NCI-H146 treated with DMSO at 0.1 percent for 48 hours (cell line): ENCODE measurements at regions not wholly inside any gene's neighbourhood (a gene's known extent, or its start where the extent isn't known, plus 50 kb on each side); places are given as distances from the start of the nearest gene placed in this dataset.
"Not testable (repeated sequence)": the region's sequence is repeated elsewhere in the genome, so short reads cannot be mapped to it uniquely, and the experiment has no call there.

Experiments
- DNase-seq: peaks from one replicate; lab custom pipeline; 2025; ENCODE audit not compliant: unreplicated experiment; lab: John Stamatoyannopoulos, UW

GRCh38 chr16:79845033-79845733, 244.6 kb upstream of the MAF start:
- DNase-seq, result no peak

GRCh38 chr16:79844603-79845002, 244.1 kb upstream of the MAF start:
- DNase-seq, result no peak

GRCh38 chr16:79843631-79844043, 243.1 kb upstream of the MAF start:
- DNase-seq, result no peak

GRCh38 chr16:79843145-79843544, 242.6 kb upstream of the MAF start:
- DNase-seq, result no peak

- DNase-seq, result no peak
Measured at GRCh38 chr16:79842197-79842596, 241.7 kb upstream of the MAF start.

GRCh38 chr16:79839466-79840341, 239.2 kb upstream of the MAF start:
- no peak for DNase-seq

- no peak for DNase-seq
Measured at GRCh38 chr16:79838496-79839259, 238.1 kb upstream of the MAF start.

GRCh38 chr16:79836144-79836543, 235.6 kb upstream of the MAF start:
- DNase-seq, result no peak

- no peak for DNase-seq
Measured at GRCh38 chr16:79835194-79835593, 234.7 kb upstream of the MAF start.

GRCh38 chr16:79834720-79835119, 234.2 kb upstream of the MAF start:
- DNase-seq, result no peak

- DNase-seq, result not testable (repeated sequence)
Measured at GRCh38 chr16:79834003-79834402, 233.5 kb upstream of the MAF start.

GRCh38 chr16:79833559-79833958, 233.0 kb upstream of the MAF start:
- DNase-seq, result no peak

- no peak for DNase-seq
Measured at GRCh38 chr16:79826732-79827475, 226.4 kb upstream of the MAF start.

GRCh38 chr16:79825002-79825401, 224.5 kb upstream of the MAF start:
- DNase-seq, result no peak

- DNase-seq, result no peak
Measured at GRCh38 chr16:79823639-79824038, 223.1 kb upstream of the MAF start.

- no peak for DNase-seq
Measured at GRCh38 chr16:79821911-79822310, 221.4 kb upstream of the MAF start.

GRCh38 chr16:79816081-79816497, 215.6 kb upstream of the MAF start:
- no peak for DNase-seq

- no peak for DNase-seq
Measured at GRCh38 chr16:79815049-79815448, 214.5 kb upstream of the MAF start.

GRCh38 chr16:79814124-79814523, 213.6 kb upstream of the MAF start:
- no peak for DNase-seq

GRCh38 chr16:79811541-79811940, 211.0 kb upstream of the MAF start:
- DNase-seq, result no peak
